ENCODE measurements at regions not wholly inside any gene's neighbourhood (a gene's known extent, or its start where the extent isn't known, plus 50 kb on each side); places are given as distances from the start of the nearest gene placed in this dataset.

GRCh38 chr4:110780538-110780937, 157.7 kb upstream of the PITX2 start:
- DNase-seq, result no peak

GRCh38 chr4:110781944-110782343, 159.1 kb upstream of the PITX2 start:
- no peak for DNase-seq

GRCh38 chr4:110787109-110787508, 164.2 kb upstream of the PITX2 start:
- no peak for DNase-seq

- DNase-seq, result no peak
These were observed 164.8 kb upstream of the PITX2 start for GRCh38 chr4:110787707-110788106.

- no peak for DNase-seq
These were observed 165.4 kb upstream of the PITX2 start for GRCh38 chr4:110788302-110788701.

GRCh38 chr4:110792036-110792435, 169.2 kb upstream of the PITX2 start:
- DNase-seq, result no peak

GRCh38 chr4:110793381-110793801, 170.5 kb upstream of the PITX2 start:
- DNase-seq, result no peak

- DNase-seq, result no peak
These were observed 171.1 kb upstream of the PITX2 start for GRCh38 chr4:110793890-110794554.

GRCh38 chr4:110795971-110796370, 173.1 kb upstream of the PITX2 start:
- no peak for DNase-seq

- DNase-seq, result no peak
These were observed 174.6 kb upstream of the PITX2 start for GRCh38 chr4:110797486-110797885.

GRCh38 chr4:110798687-110799086, 175.8 kb upstream of the PITX2 start:
- no peak for DNase-seq

GRCh38 chr4:110799211-110799610, 176.3 kb upstream of the PITX2 start:
- no peak for DNase-seq

- no peak for DNase-seq
These were observed 178.7 kb upstream of the PITX2 start for GRCh38 chr4:110801591-110801990.

- no peak for DNase-seq
These were observed 185.5 kb upstream of the PITX2 start for GRCh38 chr4:110808351-110808878.

GRCh38 chr4:110815950-110816349, 193.1 kb upstream of the PITX2 start:
- DNase-seq, result no peak

- DNase-seq, result no peak
These were observed 193.5 kb upstream of the PITX2 start for GRCh38 chr4:110816367-110816766.

- DNase-seq, result no peak
These were observed 198.3 kb upstream of the PITX2 start for GRCh38 chr4:110821186-110821585.

GRCh38 chr4:110823251-110823650, 200.4 kb upstream of the PITX2 start:
- no peak for DNase-seq

GRCh38 chr4:110824344-110824743, 201.5 kb upstream of the PITX2 start:
- DNase-seq, result no peak

GRCh38 chr4:110826656-110827055, 203.8 kb upstream of the PITX2 start:
- no peak for DNase-seq

- DNase-seq, result no peak
These were observed 207.6 kb upstream of the PITX2 start for GRCh38 chr4:110830461-110830860.

GRCh38 chr4:110837896-110838450, 215.1 kb upstream of the PITX2 start:
- no peak for DNase-seq

- DNase-seq, result no peak
These were observed 217.4 kb upstream of the PITX2 start for GRCh38 chr4:110840221-110840654.

- DNase-seq, result no peak
These were observed 225.9 kb upstream of the PITX2 start for GRCh38 chr4:110848787-110849186.

- no peak for DNase-seq
These were observed 226.6 kb upstream of the PITX2 start for GRCh38 chr4:110849461-110849860.
